HEK293T (cell line): ENCODE measurements at regions not wholly inside any gene's neighbourhood (a gene's known extent, or its start where the extent isn't known, plus 50 kb on each side); places are given as distances from the start of the nearest gene placed in this dataset.

Experiments used
- ELF4 ChIP-seq: fragments of 450-650 bp; IDR thresholded peaks from 2 replicates; pipeline ENCODE4 v1.6.1; 2017; ENCODE audit warnings: antibody characterized with exemption
- FOXA1 ChIP-seq: fragments of 450-650 bp; IDR thresholded peaks from 2 replicates; pipeline ENCODE4 v1.6.1; 2016; ENCODE audit warnings: mild to moderate bottlenecking
- FOXM1 ChIP-seq: fragments of 450-650 bp; IDR thresholded peaks from 2 replicates; pipeline ENCODE4 v1.6.1; 2017; ENCODE audit warnings: mild to moderate bottlenecking, borderline replicate concordance
- LEF1 ChIP-seq: fragments of 450-650 bp; IDR thresholded peaks from 2 replicates; pipeline ENCODE4 v1.6.1; 2017; ENCODE audit warnings: mild to moderate bottlenecking, borderline replicate concordance
- SP1 ChIP-seq: fragments of 450-650 bp; IDR thresholded peaks from 2 replicates; pipeline ENCODE4 v1.6.1; 2017
- SUZ12 ChIP-seq: fragments of 450-650 bp; IDR thresholded peaks from 2 replicates; pipeline ENCODE4 v1.6.1; 2016; ENCODE audit warnings: mild to moderate bottlenecking
- TARDBP ChIP-seq: fragments of 450-650 bp; IDR thresholded peaks from 2 replicates; pipeline ENCODE4 v1.6.1; 2016
- TF ChIP-seq, protein P1 (sequence below): fragments of 450-650 bp; IDR thresholded peaks from 2 replicates; pipeline ENCODE4 v1.6.1; 2016

DNA sequence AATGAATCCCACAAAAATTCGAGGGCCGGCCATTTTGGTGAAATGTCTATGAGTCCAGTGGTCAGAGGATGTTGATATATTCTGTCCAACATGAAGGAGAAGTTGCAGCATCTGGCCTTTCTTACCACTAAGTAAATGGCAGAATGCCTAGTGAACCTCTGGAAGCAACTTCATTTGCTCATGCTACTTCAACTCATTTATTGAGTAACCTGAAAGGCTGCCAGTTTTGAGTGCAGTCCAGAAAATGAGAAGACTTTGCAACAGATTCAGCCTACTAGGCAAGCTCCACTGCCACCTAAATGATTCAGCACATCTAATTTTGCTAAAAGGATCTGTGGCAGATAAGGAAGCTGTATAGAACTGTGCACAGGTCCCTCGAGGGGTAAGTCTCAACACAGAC lies 265.0 kb downstream of the OPA1 start:
- TF ChIP-seq SUZ12: no peak
- TF ChIP-seq TARDBP: no peak
- TF ChIP-seq FOXM1: no peak
- TF ChIP-seq ELF4: no peak
- TF ChIP-seq SP1: no peak
- no peak for TF ChIP-seq FOXA1
- TF ChIP-seq LEF1: no peak
- TF ChIP-seq, protein P1, sequence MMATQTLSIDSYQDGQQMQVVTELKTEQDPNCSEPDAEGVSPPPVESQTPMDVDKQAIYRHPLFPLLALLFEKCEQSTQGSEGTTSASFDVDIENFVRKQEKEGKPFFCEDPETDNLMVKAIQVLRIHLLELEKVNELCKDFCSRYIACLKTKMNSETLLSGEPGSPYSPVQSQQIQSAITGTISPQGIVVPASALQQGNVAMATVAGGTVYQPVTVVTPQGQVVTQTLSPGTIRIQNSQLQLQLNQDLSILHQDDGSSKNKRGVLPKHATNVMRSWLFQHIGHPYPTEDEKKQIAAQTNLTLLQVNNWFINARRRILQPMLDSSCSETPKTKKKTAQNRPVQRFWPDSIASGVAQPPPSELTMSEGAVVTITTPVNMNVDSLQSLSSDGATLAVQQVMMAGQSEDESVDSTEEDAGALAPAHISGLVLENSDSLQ: no peak
